ENCODE measurements at regions not wholly inside any gene's neighbourhood (a gene's known extent, or its start where the extent isn't known, plus 50 kb on each side); places are given as distances from the start of the nearest gene placed in this dataset.

GRCh38 chr1:56220021-56220420, 359.3 kb downstream of the PLPP3 start:
- DNase-seq (ENCODE audit: low spot score), result no peak

GRCh38 chr1:56218023-56218422, 361.3 kb downstream of the PLPP3 start:
- DNase-seq (ENCODE audit: low spot score), result no peak

GRCh38 chr1:56216218-56216617, 363.1 kb downstream of the PLPP3 start:
- DNase-seq (ENCODE audit: low spot score), result no peak

GRCh38 chr1:56215771-56216170, 363.6 kb downstream of the PLPP3 start:
- DNase-seq (ENCODE audit: low spot score), result no peak

GRCh38 chr1:56215086-56215485, 364.3 kb downstream of the PLPP3 start:
- DNase-seq (ENCODE audit: low spot score), result no peak

- no peak for DNase-seq (ENCODE audit: low spot score)
Measured at GRCh38 chr1:56213068-56213467, 366.3 kb downstream of the PLPP3 start.

GRCh38 chr1:56212143-56212542, 367.2 kb downstream of the PLPP3 start:
- no peak for DNase-seq (ENCODE audit: low spot score)

GRCh38 chr1:56206391-56206790, 373.0 kb downstream of the PLPP3 start:
- DNase-seq (ENCODE audit: low spot score), result no peak

- no peak for DNase-seq (ENCODE audit: low spot score)
Measured at GRCh38 chr1:56204206-56204605, 375.2 kb downstream of the PLPP3 start.

- DNase-seq (ENCODE audit: low spot score), result no peak
Measured at GRCh38 chr1:56202796-56203492, 376.4 kb downstream of the PLPP3 start.

- DNase-seq (ENCODE audit: low spot score), result no peak
Measured at GRCh38 chr1:56202186-56202585, 377.2 kb downstream of the PLPP3 start.

GRCh38 chr1:56200896-56201295, 378.5 kb downstream of the PLPP3 start:
- no peak for DNase-seq (ENCODE audit: low spot score)

GRCh38 chr1:56200442-56200841, 378.9 kb downstream of the PLPP3 start:
- DNase-seq (ENCODE audit: low spot score), result no peak

GRCh38 chr1:56199956-56200355, 379.4 kb downstream of the PLPP3 start:
- DNase-seq (ENCODE audit: low spot score), result no peak

GRCh38 chr1:56199061-56199460, 380.3 kb downstream of the PLPP3 start:
- no peak for DNase-seq (ENCODE audit: low spot score)

GRCh38 chr1:56197946-56198345, 381.4 kb downstream of the PLPP3 start:
- DNase-seq (ENCODE audit: low spot score), result no peak

GRCh38 chr1:56196839-56197238, 382.5 kb downstream of the PLPP3 start:
- no peak for DNase-seq (ENCODE audit: low spot score)

GRCh38 chr1:56194701-56195300, 384.6 kb downstream of the PLPP3 start:
- DNase-seq (ENCODE audit: low spot score), result no peak

- no peak for DNase-seq (ENCODE audit: low spot score)
Measured at GRCh38 chr1:56193656-56194055, 385.7 kb downstream of the PLPP3 start.

- DNase-seq (ENCODE audit: low spot score), result no peak
Measured at GRCh38 chr1:56191369-56191768, 388.0 kb downstream of the PLPP3 start.

GRCh38 chr1:56190806-56191365, 388.5 kb downstream of the PLPP3 start:
- no peak for DNase-seq (ENCODE audit: low spot score)

- DNase-seq (ENCODE audit: low spot score), result no peak
Measured at GRCh38 chr1:56189946-56190805, 389.2 kb downstream of the PLPP3 start.

GRCh38 chr1:56189454-56189853, 389.9 kb downstream of the PLPP3 start:
- no peak for DNase-seq (ENCODE audit: low spot score)

Data from HuH-7.5 (cell line).